GM12872 (cell line): ENCODE measurements at regions not wholly inside any gene's neighbourhood (a gene's known extent, or its start where the extent isn't known, plus 50 kb on each side); places are given as distances from the start of the nearest gene placed in this dataset.

Experiments used
- CTCF ChIP-seq: IDR thresholded peaks from 3 replicates; pipeline ENCODE4 v1.5.1; 2011; ENCODE audit warnings: low read depth, mild to moderate bottlenecking, low read length, moderate library complexity; ENCODE audit not compliant: insufficient read depth

DNA sequence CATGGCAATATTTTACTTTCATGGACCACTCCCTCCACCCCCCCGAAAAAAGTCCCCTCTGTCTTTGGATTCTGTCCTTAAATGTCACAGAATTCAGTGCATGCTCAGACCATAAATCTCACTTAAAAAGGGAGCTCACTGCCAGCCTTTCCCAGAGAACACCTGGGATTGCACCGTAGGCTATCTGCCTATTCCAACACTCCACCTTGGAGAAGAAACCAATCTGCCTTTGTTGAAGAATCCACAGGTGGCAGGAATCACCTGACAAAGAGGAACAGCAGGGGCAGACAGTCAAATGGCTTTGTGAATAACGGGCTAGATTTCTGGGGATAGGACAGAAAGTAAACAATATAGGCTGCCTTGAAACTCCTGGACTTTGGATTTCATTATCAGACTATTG, 306.7 kb upstream of the BRINP1 start:
- TF ChIP-seq CTCF: no peak

- no peak for TF ChIP-seq CTCF
Observed at GRCh38 chr9:119667916-119668315, 298.7 kb upstream of the BRINP1 start.

DNA sequence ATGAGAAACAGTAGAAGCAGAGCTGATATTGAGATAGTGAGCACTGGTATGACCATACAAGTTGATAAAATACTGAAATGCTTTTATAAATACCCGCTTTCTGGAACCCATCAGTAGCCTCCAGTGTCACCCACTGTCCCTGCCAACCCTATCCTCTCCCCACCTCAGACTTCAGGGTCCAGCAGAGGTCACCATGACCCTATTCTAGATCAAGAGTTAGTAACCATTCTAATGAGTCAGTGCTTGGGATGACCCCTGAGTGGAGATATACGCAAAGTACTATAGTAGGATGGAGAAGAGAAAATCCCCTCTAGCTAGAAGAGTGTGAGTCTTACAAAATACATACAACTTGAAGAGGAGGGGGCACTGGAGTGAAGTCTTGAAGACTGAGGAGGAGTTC, 297.9 kb upstream of the BRINP1 start:
- TF ChIP-seq CTCF: no peak

GRCh38 chr9:119662329-119662728, 293.1 kb upstream of the BRINP1 start:
- no peak for TF ChIP-seq CTCF

DNA sequence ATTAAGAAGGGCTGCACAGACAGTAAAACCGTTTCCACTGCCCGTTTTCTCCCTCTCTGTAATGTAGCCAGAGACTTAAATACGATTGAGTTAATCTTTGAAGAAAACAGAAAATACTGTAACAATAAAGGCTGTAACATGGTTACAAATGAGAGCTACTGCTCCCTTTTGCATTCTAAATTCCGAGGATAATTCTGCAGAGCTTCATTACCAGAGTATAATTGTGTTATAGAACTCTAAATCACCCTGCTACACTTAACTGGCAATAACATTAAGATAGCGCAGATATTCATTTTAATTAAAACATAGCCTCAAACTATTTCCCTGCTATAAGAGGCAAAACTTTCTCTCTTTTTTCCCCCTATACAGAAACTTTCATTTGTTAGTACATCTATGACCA, 283.7 kb upstream of the BRINP1 start:
- TF ChIP-seq CTCF: no peak

DNA sequence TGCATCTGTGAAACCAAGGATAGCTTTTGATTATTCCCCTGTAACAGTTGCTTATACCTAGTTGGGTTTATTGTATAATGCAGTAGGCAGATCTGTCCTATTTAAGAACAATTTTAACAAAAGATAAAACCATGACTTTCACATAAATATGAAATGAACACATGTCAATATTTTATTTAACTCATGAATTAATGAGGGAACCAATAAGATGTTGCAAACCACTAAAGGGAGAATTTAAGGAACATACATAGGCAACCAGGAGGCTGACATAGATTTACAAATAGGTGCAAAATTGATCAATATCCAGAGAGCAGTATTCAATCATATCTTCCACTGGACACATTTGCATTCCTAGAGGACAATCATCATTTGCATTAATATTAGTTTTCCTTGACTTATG, 280.0 kb upstream of the BRINP1 start:
- TF ChIP-seq CTCF: no peak

DNA sequence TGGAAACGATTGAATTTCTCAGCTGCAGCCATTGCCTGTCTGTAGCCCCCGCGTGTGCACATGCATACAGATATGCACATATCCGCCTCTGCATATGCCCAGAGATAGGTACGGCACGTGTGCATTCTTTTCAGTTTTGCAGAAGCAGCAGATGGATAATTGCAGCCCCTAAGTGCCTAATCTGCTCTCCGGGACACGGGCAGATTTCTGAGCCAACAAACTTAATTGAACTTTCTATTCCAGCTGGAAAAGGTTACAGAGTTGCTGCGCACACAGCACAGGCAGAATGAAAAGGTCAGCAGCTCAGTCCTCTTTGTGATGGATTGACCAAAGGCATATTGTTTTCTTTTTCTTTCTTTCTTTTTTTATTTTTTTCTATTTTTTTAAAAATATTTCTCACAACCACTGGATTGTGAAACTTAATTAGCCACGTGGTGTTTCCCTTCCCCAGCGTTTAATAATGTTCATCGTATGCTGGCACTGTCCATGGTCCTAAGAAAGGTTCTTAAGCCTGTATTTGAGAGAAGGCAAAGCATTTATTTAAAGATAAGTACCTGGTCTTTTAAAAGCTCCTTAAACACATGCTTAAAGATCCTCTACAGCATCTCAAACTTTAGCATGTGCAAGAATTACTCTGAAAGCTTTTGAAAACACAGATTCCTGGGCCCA, 270.2 kb upstream of the BRINP1 start:
- TF ChIP-seq CTCF: no peak
